HPDE6-E6E7 (cell line): ENCODE measurements at regions not wholly inside any gene's neighbourhood (a gene's known extent, or its start where the extent isn't known, plus 50 kb on each side); places are given as distances from the start of the nearest gene placed in this dataset.

Experiments used
- DNase-seq: peaks from one replicate; pipeline ENCODE4 v3.0.0; 2011; ENCODE audit warnings: missing footprints; ENCODE audit errors: extremely low spot score

DNA sequence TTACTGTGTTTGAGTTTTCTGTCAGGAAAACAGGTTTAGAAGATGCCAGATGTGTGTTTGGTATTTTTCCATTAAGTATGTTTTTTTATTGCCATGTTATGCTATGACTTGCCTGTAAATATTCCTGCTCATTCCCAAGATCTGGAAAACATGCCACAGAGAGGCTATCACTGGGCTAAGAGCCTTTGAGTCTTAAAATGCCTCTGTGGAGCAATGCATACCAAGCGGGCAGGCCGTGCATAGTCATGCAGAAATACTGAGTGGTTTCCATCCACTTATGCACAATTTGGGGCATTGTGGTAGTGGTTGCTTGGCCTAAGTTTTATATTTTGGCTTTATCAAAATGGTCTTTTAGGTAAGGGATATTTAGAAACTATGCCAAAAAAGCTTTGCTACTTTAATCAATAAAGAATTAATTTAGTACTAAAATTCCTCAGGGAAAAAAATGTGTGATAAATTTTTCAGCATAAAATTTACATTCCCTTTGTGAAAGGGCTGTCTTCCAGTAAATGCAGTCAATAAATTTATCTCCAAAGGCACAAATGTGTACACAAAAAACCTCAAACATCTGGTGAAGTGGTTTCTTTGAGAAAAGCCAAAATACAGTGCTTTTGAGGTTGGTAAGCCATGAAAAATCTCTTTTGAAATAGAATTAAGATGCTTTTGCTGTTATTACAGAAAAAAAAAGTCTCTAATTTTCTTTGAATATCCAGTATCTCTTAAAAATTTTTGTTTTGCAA lies 341.3 kb upstream of the FBXO33 start:
- no peak for DNase-seq

GRCh38 chr14:39772627-39773026 lies 340.4 kb upstream of the FBXO33 start:
- DNase-seq, result no peak

DNA sequence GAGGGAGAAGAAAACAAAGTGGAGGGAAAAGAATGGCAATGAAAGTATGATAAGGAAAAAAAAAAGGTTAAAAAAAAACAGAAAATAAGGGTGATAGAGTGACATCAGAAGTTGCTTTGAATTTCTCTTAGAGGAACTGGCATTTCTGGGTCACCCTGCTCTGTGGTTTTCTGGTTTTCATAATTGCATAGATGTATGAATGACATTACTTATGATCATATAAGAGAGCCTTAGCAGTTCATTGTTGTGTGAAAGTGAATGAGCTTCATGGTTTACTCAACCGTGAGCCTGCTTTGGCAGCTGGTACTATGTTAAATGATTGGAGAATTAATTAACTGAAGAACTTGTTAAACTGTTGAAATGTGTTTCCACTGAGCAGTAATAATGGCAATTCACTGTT lies 336.4 kb upstream of the FBXO33 start:
- DNase-seq, result no peak

GRCh38 chr14:39766397-39767000 lies 334.3 kb upstream of the FBXO33 start:
- DNase-seq, result no peak

DNA sequence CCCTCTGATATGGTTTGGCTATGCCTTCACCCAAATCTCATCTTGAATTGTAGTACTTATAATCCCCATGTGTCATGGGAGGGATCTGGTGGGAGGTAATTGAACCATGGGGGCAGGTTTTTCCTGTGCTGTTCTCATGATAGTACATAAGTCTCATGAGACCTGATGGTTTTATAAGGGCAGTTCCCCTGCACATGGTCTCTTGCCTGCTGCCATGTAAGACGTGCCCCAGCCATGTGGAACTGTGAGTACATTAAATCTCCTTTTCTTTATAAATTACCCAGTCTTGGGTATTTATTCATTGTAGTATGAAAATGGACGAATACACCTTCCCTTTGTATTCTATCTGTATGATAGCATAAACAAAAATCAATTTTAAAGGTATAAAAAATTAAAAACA lies 333.4 kb upstream of the FBXO33 start:
- no peak for DNase-seq

GRCh38 chr14:39763402-39763890 lies 331.2 kb upstream of the FBXO33 start:
- DNase-seq, result no peak

DNA sequence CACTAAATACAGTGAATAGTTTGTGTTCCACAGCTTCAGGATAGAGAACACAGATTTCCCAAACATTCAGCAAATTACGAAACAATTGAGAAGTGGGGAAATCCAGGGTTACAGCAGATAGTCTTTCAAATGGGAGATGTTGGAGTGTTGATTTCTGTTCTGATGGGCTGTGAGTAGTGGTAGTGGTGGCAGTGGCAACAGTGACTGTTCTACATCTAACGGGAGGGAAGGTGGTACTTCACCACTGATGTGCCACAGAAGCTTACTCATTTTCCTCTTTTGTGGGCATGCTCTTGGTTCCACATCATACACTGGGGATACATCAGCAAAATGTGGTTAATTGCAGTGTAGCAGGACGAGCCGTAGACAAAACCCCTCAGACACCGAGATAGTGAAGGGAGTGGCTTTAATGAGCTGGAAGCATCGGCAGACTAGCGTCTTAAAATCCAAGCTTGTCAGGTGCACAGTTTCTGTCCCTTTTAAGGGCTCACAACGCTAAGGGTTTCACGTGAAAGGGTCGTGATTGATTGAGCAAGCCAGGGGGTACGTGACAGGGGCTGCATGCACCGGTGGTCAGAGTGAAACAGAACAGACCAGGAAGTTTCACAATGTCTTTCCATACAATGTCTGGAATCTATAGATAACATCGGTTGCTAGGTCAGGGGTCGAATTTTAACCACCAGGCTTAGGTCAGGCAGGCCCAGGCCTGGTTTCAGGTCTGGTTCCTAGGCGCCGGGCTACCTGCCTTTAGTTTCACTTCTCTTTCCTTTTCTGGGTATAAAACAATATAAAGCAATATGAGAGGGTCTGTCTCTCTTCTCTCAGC lies 330.6 kb upstream of the FBXO33 start:
- DNase-seq, result no peak

GRCh38 chr14:39755269-39755878 lies 323.1 kb upstream of the FBXO33 start:
- DNase-seq, result no peak

DNA sequence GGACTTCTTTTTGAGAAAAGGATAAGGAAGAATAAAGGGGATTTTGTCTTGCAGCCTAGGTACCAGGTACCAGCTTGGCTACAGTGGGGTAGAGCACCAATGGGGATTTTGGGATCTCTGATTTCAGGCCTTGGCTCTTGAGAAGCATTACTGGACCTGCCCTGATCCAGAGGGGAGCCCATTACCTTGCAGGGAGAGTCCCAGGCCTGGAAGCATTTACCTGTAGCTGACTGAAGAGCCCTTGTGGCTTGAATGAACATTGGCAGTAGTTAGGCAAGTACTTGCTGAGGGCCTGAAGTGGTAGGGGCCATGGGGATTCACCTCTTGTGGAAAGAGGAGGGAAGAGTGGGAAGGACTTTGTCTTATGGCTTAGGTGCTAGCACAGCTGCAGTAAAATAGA lies 308.2 kb upstream of the FBXO33 start:
- no peak for DNase-seq

- no peak for DNase-seq
These were observed 307.6 kb upstream of the FBXO33 start for GRCh38 chr14:39739796-39740195.

DNA sequence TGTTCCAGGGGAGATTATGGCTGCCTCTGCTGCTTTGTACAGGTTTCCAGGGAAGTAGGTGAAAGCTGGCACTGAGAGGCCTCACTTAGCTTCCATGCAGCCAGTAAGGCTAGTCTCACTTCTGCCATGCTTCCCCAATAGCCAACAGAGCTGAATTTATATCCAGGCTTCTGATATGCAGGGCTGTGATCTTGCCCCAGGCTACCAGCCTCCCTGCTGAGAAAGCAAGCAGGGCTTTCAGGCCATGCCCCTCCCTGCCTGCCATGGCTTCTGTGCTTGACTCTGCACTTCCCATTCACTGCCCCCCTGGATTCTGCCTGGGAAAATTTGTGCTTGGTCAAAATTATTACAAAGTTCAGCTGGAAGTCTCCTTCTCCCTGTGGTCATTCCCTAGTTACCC lies 302.1 kb upstream of the FBXO33 start:
- DNase-seq, result no peak

GRCh38 chr14:39733741-39734140 lies 301.5 kb upstream of the FBXO33 start:
- no peak for DNase-seq

DNA sequence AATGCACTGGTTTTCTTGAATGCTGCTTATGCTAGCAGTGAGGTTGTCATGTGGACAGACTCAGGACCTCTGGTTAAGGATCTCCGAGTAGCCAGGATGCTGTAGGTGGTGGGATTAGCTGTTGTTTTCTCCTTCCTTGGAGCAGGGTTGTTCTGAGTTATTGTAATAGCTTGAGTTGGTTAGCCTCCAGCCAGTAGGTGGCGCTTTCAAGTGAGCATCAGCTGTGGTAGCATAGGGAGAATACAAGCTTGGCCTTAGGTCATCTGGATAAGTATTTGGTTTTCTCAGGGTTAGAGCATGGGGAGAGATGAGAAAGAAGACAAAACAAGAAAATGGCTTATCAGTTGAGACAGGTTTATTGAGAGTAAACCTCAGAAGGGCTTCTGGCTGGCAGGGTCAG lies 299.7 kb upstream of the FBXO33 start:
- DNase-seq, result no peak

DNA sequence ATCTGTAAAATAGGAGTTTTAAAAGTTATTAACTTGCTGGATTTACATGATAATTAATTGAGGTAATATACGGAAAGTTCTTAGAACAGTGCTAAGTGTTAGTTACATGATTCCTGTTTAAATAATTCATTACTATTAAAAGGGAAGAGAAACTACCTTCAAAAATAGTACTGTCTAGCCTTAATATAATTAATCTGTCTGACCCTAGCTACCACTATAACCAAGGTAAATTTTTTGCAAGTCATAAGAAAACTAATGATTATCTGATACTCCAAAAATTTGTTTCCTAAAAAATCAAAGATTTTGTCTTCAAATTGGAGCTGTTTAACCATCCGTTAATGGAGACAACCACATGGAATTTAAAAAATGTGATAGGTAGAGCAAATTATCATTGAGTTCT lies 294.3 kb upstream of the FBXO33 start:
- no peak for DNase-seq

GRCh38 chr14:39722547-39723273 lies 290.5 kb upstream of the FBXO33 start:
- DNase-seq, result no peak

- no peak for DNase-seq
These were observed 284.8 kb upstream of the FBXO33 start for GRCh38 chr14:39716987-39717570.

GRCh38 chr14:39712293-39712999 lies 280.2 kb upstream of the FBXO33 start:
- no peak for DNase-seq

- DNase-seq, result no peak
These were observed 272.4 kb upstream of the FBXO33 start for GRCh38 chr14:39704594-39704993.

DNA sequence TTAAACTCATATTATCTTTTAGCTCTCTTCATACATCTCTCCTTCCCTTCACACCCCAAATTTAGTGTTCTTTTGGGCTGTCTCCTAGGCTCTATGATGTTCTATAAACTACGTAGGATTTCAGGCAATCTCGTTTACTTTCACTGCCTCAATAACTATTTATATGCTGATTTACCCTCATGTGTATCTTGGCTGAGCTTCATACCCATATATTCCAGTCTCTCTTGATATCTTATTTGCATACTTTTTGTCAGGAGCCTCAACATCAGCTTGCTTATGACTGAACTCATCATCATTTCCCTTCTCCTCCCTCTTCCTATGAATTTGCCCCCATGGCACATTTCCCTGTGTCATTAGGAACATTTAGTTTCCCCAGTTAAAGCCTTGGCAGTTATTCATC lies 262.1 kb upstream of the FBXO33 start:
- DNase-seq, result no peak

GRCh38 chr14:39683691-39684260 lies 251.5 kb upstream of the FBXO33 start:
- DNase-seq, result no peak
